GM18870 (cell line): ENCODE measurements at regions not wholly inside any gene's neighbourhood (a gene's known extent, or its start where the extent isn't known, plus 50 kb on each side); places are given as distances from the start of the nearest gene placed in this dataset.

Experiments used
- ATAC-seq: cut with Tn5 transposase; IDR thresholded peaks from one replicate; pipeline ENCODE4 v1.9.1; 2021; ENCODE audit warnings: moderate library complexity; ENCODE audit not compliant: unreplicated experiment

GRCh38 chr18:42184685-42185477 is 229.8 kb downstream of the PIK3C3 start:
- no peak for ATAC-seq

DNA sequence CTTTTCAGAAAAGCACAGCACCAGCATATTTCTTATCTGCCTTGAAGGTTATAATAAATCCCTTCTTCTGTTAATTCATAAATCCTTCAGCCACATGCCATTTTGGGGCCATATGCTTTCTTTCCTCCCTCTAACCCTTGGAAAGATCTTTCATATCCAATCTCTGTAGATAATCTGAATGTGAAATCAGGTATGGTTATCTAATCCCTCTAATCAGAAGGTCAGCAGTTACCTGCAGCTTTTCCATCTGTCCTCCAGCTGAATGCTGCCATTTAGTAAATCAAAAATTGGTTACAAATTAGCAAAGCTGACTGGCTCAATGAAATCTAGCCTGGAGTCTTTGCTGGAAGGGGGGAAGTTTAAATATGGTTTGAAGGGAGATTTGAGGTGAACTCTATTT is 230.5 kb downstream of the PIK3C3 start:
- ATAC-seq, result no peak

- peak; percentile 64 for ATAC-seq
Measured at GRCh38 chr18:42187611-42188380, 232.8 kb downstream of the PIK3C3 start.

- ATAC-seq, result no peak
Measured at GRCh38 chr18:42190643-42191042, 235.6 kb downstream of the PIK3C3 start.

DNA sequence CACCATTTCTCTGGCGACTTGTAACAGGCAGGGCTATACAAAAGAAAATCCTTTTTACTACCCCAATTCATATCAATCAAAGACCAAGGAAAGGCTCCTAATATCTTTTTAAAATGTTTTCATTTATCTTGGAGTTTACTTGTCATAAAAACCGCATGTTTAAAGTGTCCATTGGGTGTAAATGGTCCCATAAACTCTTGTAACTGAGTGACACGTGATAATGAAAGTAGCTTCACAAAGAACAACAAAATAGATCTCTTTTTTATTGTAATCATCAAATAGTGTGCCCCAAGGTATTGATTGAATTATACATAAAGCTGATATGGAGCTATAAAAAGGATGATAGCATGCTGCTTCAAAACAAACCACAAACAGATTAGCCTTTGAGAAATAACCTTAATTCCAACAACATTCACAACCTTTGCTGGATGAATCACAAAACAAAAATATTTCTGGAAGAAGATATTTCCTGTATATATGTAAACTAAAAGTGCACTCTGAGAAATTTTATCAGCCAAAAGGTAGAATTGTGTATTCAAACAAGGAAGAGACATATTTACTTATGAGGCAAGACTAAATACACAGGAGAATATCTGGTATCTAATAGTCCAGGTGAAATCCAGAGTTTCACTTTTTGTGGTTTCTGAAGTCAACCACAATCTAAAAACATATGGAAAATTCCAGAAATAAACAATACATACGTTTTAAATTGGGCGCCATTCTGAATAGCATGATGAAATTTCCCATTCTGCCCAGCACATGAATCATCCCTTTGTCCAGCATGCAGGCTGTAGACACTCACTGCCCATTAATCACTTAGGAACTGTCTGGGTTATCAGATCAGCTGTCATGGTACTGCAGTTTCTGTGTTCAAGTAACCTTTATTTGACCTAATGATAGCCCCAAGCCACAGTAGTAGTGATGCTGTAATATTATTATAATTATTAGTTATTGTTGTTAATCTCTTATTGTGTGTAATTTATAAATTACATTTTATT is 237.5 kb downstream of the PIK3C3 start:
- no peak for ATAC-seq

DNA sequence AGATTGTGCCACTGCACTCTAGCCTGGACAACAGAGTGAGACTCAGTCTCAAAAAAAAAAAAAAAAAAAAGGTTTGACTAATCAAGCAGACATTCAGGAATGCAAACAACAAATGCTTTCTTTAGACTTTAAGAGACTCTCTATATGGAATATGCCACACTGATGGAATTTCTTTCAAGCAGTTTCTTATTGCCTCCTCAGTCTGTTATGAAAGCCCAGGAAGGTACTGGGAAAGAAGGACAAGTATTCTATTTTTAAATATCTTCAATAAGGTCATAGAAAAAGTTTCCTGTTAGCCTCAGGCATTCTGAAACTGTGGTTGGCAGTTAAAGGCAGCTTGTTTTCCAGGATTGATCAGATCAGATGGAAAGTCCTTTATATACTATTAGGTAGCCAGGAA is 241.6 kb downstream of the PIK3C3 start:
- no peak for ATAC-seq

DNA sequence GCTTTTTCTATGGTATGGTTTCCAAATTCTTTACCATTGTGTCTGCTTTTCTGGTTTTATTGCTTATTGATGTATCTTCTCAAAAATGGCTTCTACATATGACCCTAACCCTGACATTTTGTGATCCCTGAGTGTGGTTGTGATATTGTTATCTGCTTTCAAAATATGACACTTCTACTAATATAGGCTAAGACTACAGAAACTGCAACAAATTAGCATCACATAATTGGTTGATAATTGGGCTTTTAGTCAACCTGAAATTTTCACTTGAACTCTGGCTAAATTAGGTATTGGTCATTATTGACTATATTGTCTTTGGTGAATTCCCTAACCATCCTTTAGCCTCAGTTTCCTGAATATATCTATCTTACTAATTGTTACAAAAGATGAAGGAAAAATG is 246.1 kb downstream of the PIK3C3 start:
- no peak for ATAC-seq

DNA sequence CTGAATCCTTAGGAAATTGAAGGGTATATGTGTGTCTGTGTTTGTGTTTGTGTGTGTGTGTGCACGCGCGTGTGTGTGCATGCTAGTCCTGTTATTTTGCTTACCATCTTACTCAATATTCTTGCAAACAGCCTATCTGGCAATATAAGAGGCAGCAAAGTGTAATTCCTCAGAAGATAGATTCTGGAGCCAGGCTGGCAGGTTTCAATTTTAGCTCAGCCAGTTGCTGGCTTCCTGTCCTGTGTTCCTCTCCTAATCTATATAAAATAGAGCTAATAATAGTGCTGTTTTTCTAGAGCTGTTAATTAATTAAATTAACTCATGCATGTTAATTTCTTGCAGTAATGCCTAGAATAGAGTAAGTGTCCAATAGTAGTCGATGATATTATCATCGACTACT is 256.2 kb downstream of the PIK3C3 start:
- ATAC-seq, result no peak

GRCh38 chr18:42222557-42222956 is 267.5 kb downstream of the PIK3C3 start:
- ATAC-seq, result no peak

GRCh38 chr18:42228581-42228980 is 273.5 kb downstream of the PIK3C3 start:
- peak; percentile 34 for ATAC-seq

DNA sequence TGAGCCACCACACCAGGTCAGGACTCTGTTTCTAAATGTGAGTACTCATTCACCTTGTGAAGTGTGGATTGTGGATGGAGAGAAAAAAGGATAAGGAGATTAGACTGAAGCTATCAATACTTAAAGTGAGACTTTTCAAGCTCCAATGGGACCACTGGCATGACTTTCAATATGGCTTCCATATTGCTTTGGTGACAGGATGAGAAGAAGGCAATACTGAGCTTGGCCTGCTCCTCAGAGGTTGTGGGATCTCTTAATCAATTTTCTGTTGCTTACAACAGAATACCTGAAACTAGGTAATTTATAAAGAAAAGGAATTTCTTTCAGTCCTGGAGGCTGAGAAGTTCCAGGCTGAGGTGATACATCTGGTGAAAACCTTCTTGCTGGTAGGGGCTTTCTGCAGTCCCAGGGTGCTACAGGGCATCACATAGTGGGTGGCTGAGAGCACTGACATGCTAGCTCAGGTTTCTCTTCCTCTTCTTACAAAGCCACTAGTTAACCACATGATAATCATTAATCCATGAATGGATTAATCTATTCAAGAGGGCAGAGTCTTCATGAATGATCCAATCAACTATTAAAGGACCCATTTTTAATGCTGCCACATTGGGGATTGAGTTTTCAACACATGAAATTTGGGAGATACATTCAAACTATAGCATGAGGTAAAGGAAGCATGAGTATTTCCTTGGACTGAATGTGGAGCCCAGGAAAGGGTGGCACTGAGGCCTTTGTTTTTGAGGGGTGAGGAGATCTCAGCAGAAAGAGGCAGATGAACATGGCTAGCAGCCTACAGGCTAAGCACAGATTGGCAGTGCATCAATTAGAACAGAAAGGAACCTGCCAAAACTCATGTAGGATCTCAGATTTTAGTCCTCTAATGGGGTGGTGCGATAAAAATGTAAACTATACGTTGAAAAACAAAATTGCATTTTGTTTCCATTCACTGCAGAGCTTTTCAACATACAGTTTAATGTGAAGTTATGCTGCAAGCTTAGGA is 274.5 kb downstream of the PIK3C3 start:
- ATAC-seq, result peak; percentile 98

DNA sequence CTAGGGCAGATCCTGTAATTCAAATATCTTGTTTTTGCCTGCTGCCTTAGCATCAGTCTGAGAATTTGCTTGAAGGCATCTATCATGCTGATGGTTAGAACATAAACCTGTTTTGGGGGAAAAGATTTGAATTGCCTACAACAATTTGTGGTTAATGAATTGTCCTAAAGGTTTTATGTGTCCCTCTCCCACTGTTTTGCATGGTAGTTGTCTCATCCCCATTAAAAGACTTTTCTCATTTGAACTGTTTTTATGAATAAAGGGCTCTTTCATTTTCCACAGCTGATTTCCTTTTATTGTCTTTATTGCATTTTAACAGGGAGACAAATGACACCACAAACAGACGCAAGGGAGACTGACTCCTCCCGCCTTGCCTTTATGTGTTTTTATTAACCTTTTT is 275.6 kb downstream of the PIK3C3 start:
- ATAC-seq, result no peak

DNA sequence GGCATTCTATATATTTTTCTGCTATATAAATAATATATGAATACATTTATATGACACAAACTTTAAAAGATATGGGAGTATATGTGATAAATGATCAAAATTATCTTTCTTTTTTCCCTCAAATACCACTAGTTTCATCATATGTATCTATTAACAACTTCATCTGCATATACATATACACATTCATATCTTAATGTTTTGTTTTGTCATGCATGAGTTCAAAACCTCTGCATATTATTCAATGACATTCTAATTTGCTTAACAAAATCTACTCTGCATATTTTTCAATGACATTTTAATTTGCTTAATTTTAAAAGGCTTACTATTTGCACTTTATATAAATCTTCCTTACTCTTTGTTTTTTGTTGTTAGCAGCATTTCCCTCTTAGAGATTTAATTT is 276.2 kb downstream of the PIK3C3 start:
- no peak for ATAC-seq

- ATAC-seq, result no peak
Measured at GRCh38 chr18:42231796-42232195, 276.8 kb downstream of the PIK3C3 start.

- no peak for ATAC-seq
Measured at GRCh38 chr18:42233908-42234307, 278.9 kb downstream of the PIK3C3 start.

GRCh38 chr18:42242758-42243157 is 287.7 kb downstream of the PIK3C3 start:
- ATAC-seq, result no peak

DNA sequence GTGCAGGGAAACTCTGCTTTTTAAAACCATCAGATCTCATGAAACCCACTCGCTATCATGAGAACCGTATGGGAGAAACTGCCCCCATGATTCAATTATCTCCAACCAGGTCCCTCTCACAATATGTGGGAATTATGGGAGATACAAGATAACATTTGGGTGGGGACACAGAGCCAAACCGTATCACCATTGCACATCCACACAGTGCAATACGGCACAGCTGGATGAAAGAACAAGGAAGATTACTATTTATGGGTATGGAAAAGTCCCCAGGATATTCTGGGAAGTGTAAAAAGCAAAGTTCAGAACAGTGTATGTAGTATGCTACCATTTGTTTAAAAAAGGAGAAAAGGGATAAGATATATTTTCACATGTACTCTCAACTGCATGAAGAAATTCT is 290.1 kb downstream of the PIK3C3 start:
- no peak for ATAC-seq

DNA sequence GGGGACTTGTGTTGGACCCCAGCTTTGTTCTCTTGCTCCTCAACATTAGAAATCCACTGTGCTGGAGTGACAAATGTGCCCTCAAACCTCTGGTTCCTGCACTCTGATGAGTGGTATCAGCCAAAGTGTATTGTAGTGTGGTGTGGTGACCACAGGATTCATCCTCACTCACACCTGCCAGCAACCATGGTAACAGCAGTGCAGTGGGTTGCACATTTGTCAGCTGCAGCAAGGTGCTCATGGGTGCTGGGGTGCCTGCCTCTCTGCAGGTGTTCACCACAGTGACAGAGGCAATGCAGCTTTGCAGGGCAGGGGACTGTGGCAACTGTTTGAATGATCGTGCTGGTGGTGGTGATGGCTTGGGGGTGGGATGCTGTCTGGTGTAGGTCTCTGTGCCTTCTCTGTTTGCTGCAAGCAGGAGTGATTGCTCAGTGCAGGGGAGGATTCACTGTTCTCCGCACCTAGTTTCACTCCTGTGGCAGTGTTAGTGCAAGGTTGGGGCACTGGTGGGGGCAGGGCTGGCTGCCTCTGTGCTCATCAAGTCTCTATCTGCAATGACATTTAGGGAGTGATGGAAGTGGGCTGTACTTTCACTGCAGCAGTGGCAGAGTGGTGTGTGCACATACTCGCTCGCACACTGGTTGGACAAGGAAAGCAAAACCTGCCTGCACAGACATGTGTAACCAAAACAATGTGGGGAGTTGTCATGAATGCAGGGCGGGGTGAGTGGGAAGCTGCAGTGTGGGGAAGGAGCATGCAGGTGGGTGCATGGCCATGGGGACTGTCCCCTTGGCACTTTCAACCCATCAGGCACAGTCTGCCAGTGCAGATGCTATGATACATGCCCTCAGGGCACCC is 301.1 kb downstream of the PIK3C3 start:
- ATAC-seq, result no peak
